ENCODE measurements at regions not wholly inside any gene's neighbourhood (a gene's known extent, or its start where the extent isn't known, plus 50 kb on each side); places are given as distances from the start of the nearest gene placed in this dataset.

- TF ChIP-seq EZH2 (IDR thresholded peaks at IDR 0.05; ENCODE audit: borderline replicate concordance, low read depth, low read length, poor library complexity, severe bottlenecking) (no peak), CTCF (conservative IDR thresholded peaks at IDR 0.05; ENCODE audit: low read depth, low read length) (no peak)
- intact Hi-C loops (cut with micrococcal nuclease; ENCODE audit: unreplicated experiment) = no loop called here
- Histone ChIP-seq H3K27me3 (replicated peaks; ENCODE audit: insufficient read depth, low read depth, low read length, poor library complexity) (no peaks in the 10 kb centered on the region), H3K36me3 (ENCODE audit: insufficient read depth, low read length, poor library complexity, severe bottlenecking) (no peaks in the 10 kb centered on the region), H3K4me1 (ENCODE audit: insufficient read depth, low read length, poor library complexity, severe bottlenecking) (no peaks in the 10 kb centered on the region), H3K9me3 (ENCODE audit: low read depth, low read length, poor library complexity, severe bottlenecking) (no peaks in the 10 kb centered on the region), H3K27ac (ENCODE audit: low read depth, low read length, poor library complexity, severe bottlenecking) (no peak overlapping the region), H3K4me3 (ENCODE audit: low read depth, low read length, poor library complexity, severe bottlenecking) (no peak overlapping the region)
- no TSS peak for BruUV-seq (replicated peaks)
- POLR2A ChIA-PET (ENCODE audit: low non-redundant PET) = no interaction called here
- DNase-seq (ENCODE audit: low spot score) = no peak
- CTCF ChIA-PET = no interaction called here
These were observed 938.1 kb downstream of the TTLL7 start for GRCh38 chr1:83060651-83061390.

GRCh38 chr1:83060221-83060620 lies 938.7 kb downstream of the TTLL7 start:
- ChIA-PET POLR2A (ENCODE audit: low non-redundant PET) (no interaction called here), CTCF (no interaction called here)
- no TSS peak for BruUV-seq (replicated peaks)
- H3K36me3 ChIP-seq (ENCODE audit: insufficient read depth, low read length, poor library complexity, severe bottlenecking) = no peaks in the 10 kb centered on the region
- H3K27me3 ChIP-seq (replicated peaks; ENCODE audit: insufficient read depth, low read depth, low read length, poor library complexity) = no peaks in the 10 kb centered on the region
- H3K4me3 ChIP-seq (ENCODE audit: low read depth, low read length, poor library complexity, severe bottlenecking) = no peak overlapping the region
- DNase-seq (ENCODE audit: low spot score) = no peak
- no peak for TF ChIP-seq CTCF (conservative IDR thresholded peaks at IDR 0.05; ENCODE audit: low read depth, low read length)
- TF ChIP-seq EZH2 (IDR thresholded peaks at IDR 0.05; ENCODE audit: borderline replicate concordance, low read depth, low read length, poor library complexity, severe bottlenecking) = no peak
- intact Hi-C loops (cut with micrococcal nuclease; ENCODE audit: unreplicated experiment) = no loop called here
- no peak overlapping the region for H3K27ac ChIP-seq (ENCODE audit: low read depth, low read length, poor library complexity, severe bottlenecking)
- H3K4me1 ChIP-seq (ENCODE audit: insufficient read depth, low read length, poor library complexity, severe bottlenecking) = no peaks in the 10 kb centered on the region
- no peaks in the 10 kb centered on the region for H3K9me3 ChIP-seq (ENCODE audit: low read depth, low read length, poor library complexity, severe bottlenecking)

GRCh38 chr1:83058327-83058726 lies 940.6 kb downstream of the TTLL7 start:
- intact Hi-C loops (cut with micrococcal nuclease; ENCODE audit: unreplicated experiment) = no loop called here
- Histone ChIP-seq H3K27ac (ENCODE audit: low read depth, low read length, poor library complexity, severe bottlenecking) (no peak overlapping the region), H3K9me3 (ENCODE audit: low read depth, low read length, poor library complexity, severe bottlenecking) (no peaks in the 10 kb centered on the region), H3K4me1 (ENCODE audit: insufficient read depth, low read length, poor library complexity, severe bottlenecking) (no peaks in the 10 kb centered on the region), H3K27me3 (replicated peaks; ENCODE audit: insufficient read depth, low read depth, low read length, poor library complexity) (no peaks in the 10 kb centered on the region), H3K4me3 (ENCODE audit: low read depth, low read length, poor library complexity, severe bottlenecking) (no peak overlapping the region), H3K36me3 (ENCODE audit: insufficient read depth, low read length, poor library complexity, severe bottlenecking) (no peaks in the 10 kb centered on the region)
- ChIA-PET POLR2A (ENCODE audit: low non-redundant PET) (no interaction called here), CTCF (no interaction called here)
- no peak for DNase-seq (ENCODE audit: low spot score)
- no TSS peak for BruUV-seq (replicated peaks)
- TF ChIP-seq CTCF (conservative IDR thresholded peaks at IDR 0.05; ENCODE audit: low read depth, low read length) (no peak), EZH2 (IDR thresholded peaks at IDR 0.05; ENCODE audit: borderline replicate concordance, low read depth, low read length, poor library complexity, severe bottlenecking) (no peak)

Measured in A673 (cell line).